Retinal pigment epithelial cell (primary cell): ENCODE measurements at regions not wholly inside any gene's neighbourhood (a gene's known extent, or its start where the extent isn't known, plus 50 kb on each side); places are given as distances from the start of the nearest gene placed in this dataset.

Source experiments
- DNase-seq: peaks from one replicate; pipeline ENCODE4 v3.0.0-alpha.2; 2010; ENCODE audit warnings: low read depth
- H3K4me3 ChIP-seq: 2 replicates; pipeline ENCODE4 v1.5.1; 2011; ENCODE audit warnings: mild to moderate bottlenecking, low read length, control low read depth, moderate library complexity
- TF ChIP-seq, protein P1 (sequence below): conservative IDR thresholded peaks from 2 replicates; pipeline ENCODE4 v1.5.1; 2011; ENCODE audit warnings: low read depth, low read length, control low read depth, inconsistent platforms

DNA sequence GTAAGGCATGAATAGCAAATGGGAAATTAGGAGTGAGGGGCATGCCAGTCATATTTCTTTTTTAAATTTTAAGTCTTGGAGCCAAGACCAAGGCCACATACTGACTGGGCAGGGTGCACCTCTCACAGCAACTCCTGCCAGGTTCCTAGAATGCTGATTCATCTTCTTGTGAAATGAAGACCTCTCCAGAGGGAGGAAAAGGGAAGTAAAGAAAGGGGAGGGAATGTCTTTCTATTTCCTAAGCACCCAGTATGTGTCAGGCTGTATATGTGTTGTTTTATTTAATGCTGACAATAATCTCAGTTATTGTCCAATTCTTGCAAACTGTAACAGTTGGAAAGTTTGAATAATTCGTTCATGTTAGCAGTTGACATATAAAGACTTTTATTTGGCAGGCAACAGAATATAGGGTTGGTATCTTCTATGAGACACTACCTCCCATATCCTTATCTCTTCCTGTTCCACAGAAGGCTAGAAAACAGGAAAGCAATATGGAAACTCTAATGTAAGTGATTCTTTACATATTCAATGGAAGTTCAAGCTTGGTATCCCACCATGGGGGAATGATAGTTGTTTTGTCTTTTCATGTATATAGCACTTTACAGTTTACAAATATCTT is 259.1 kb upstream of the USP24 start:
- no peak for DNase-seq
- TF ChIP-seq, protein P1, sequence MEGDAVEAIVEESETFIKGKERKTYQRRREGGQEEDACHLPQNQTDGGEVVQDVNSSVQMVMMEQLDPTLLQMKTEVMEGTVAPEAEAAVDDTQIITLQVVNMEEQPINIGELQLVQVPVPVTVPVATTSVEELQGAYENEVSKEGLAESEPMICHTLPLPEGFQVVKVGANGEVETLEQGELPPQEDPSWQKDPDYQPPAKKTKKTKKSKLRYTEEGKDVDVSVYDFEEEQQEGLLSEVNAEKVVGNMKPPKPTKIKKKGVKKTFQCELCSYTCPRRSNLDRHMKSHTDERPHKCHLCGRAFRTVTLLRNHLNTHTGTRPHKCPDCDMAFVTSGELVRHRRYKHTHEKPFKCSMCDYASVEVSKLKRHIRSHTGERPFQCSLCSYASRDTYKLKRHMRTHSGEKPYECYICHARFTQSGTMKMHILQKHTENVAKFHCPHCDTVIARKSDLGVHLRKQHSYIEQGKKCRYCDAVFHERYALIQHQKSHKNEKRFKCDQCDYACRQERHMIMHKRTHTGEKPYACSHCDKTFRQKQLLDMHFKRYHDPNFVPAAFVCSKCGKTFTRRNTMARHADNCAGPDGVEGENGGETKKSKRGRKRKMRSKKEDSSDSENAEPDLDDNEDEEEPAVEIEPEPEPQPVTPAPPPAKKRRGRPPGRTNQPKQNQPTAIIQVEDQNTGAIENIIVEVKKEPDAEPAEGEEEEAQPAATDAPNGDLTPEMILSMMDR, result no peak
- no peak overlapping the region for H3K4me3 ChIP-seq

DNA sequence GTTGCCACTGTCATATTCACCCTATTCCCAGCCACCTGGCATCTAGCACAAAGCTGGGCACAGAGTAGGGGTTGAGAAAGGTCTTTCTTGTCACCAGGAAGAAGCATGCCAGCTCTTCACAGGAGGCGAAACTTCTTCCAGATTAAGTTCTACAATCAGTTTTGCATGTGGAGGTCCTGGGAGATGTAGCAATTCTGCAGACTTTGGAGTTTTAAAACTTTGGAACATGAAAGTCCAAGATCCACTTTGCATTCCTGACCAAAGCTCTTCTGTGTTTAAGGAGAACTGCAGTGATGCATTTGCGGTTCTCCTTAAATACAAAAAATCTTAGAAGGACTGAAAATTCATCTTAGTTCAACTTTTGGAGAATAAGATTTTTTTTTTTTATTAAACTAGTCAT is 258.5 kb upstream of the USP24 start:
- no peak for DNase-seq
- H3K4me3 ChIP-seq, result no peak overlapping the region
- TF ChIP-seq, protein P1, result no peak

GRCh38 chr1:55472784-55473183 is 257.6 kb upstream of the USP24 start:
- no peak for DNase-seq
- H3K4me3 ChIP-seq, result no peak overlapping the region
- TF ChIP-seq, protein P1, result peak; percentile 16

- H3K4me3 ChIP-seq, result no peak overlapping the region
- TF ChIP-seq, protein P1, result no peak
- no peak for DNase-seq
Observed at GRCh38 chr1:55472115-55472514, 257.0 kb upstream of the USP24 start.

DNA sequence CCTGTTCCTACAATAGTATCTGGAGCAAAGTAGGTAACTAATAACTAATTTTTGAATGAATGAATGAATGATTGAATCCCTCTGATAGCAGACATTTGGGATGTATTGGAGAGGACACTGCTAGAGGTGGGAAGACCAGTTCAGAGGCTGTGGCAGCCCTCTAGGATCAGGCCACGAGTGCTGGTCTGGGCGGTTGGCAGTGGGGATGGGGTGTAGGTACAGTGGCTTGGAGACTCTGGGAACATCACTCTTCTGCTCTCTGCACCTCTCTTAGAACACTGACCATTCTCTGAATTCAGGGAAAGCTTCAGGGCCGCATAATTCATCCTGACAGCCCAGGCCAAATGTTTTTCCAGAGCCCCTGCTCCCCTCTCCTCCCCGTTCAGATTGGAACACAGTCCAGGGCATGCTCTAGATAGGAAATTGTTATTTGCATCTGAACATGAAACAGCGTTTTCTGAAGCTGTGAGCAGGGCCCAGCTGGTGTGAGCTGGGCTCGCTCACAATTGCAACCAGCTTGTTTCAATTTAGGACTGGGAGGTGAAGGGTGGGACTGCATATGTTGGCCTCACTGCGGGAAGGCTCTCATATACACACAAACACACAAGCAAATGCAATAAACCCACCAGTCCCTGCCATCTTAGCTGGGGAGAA is 253.1 kb upstream of the USP24 start:
- TF ChIP-seq, protein P1, result no peak
- DNase-seq, result no peak
- H3K4me3 ChIP-seq, result no peak overlapping the region

GRCh38 chr1:55466921-55467320 is 251.8 kb upstream of the USP24 start:
- TF ChIP-seq, protein P1, result no peak
- no peak overlapping the region for H3K4me3 ChIP-seq
- DNase-seq, result no peak

- DNase-seq, result no peak
- TF ChIP-seq, protein P1, result no peak
- H3K4me3 ChIP-seq, result no peak overlapping the region
Observed at GRCh38 chr1:55466373-55466772, 251.2 kb upstream of the USP24 start.
